B cell (primary cell): ENCODE measurements at regions not wholly inside any gene's neighbourhood (a gene's known extent, or its start where the extent isn't known, plus 50 kb on each side); places are given as distances from the start of the nearest gene placed in this dataset.

Experiments
- ATAC-seq: fragments of 200-7000 bp; cut with Tn5 transposase; one replicate; pipeline ENCODE4 v1.10.0; 2021; ENCODE audit warnings: low read depth, mild to moderate bottlenecking, moderate number of reproducible peaks, moderate library complexity
- CTCF ChIA-PET: fragments of 350-600 bp; sonication (Branson Sonifier 250); formaldehyde crosslinking; loops from one replicate; lab custom pipeline; 2021; ENCODE audit warnings: antibody characterized with exemption, inconsistent platforms; lab: Charles Lee
- POLR2A ChIA-PET: fragments of 350-600 bp; sonication (Branson Sonifier 250); formaldehyde crosslinking; loops from one replicate; lab custom pipeline; 2021; ENCODE audit warnings: antibody characterized with exemption; lab: Charles Lee
- DNase-seq: peaks from one replicate; pipeline ENCODE4 v3.0.0; 2013
- H2AFZ ChIP-seq: 2 replicates; pipeline ENCODE4 v1.6.1; 2012; ENCODE audit warnings: mild to moderate bottlenecking, low read depth, low read length; ENCODE audit not compliant: insufficient read depth, poor library complexity, severe bottlenecking
- H3K27ac ChIP-seq, 2 donors: 1 replicate in 1 of 2; 2 replicates in 1 of 2; pipeline ENCODE4 v1.5.1; 2012 to 2013; ENCODE audit warnings: low read length in 2 of 2, mild to moderate bottlenecking in 2 of 2, moderate library complexity in 1 of 2
- H3K27me3 ChIP-seq, 4 experiments: fragments of 200-600 bp in 1 of 4; sonication (generic) in 1 of 4; replicated peaks in 1 of 4; 1 replicate in 2 of 4; 2 replicates in 2 of 4; pipeline versions ENCODE4 v1.6.1 to v1.7.0; 2013 to 2016; ENCODE audit warnings: low read length in 3 of 4, mild to moderate bottlenecking in 2 of 4, mixed read lengths in 1 of 4, moderate library complexity in 1 of 4; ENCODE audit not compliant: insufficient read depth in 4 of 4, control insufficient read depth in 3 of 4; ENCODE audit errors: control extremely low read depth in 1 of 4
- H3K36me3 ChIP-seq, 2 experiments: replicated peaks in 1 of 2; 1 replicate in 1 of 2; 2 replicates in 1 of 2; pipeline versions ENCODE4 v1.6.1 to v1.7.1; 2013; ENCODE audit warnings: low read length in 1 of 2; ENCODE audit not compliant: insufficient read depth in 2 of 2, control insufficient read depth in 1 of 2; ENCODE audit errors: control extremely low read depth in 1 of 2, extremely low read depth in 1 of 2
- H3K4me1 ChIP-seq, 2 donors: fragments of 200-600 bp in 1 of 2; sonication (generic) in 1 of 2; 1 replicate in 1 of 2; 2 replicates in 1 of 2; pipeline versions ENCODE4 v1.5.1 to v1.6.1; 2013 to 2017; ENCODE audit warnings: low read length in 2 of 2; ENCODE audit not compliant: control insufficient read depth in 2 of 2, insufficient read depth in 2 of 2
- H3K4me2 ChIP-seq: replicated peaks from 2 replicates; pipeline ENCODE3; 2012; ENCODE audit warnings: mild to moderate bottlenecking, low read depth, low read length; ENCODE audit not compliant: poor library complexity, severe bottlenecking
- H3K4me3 ChIP-seq, 5 experiments: fragments of 200-600 bp in 1 of 5; sonication (generic) in 1 of 5; 1 replicate in 3 of 5; 2 replicates in 2 of 5; pipeline versions ENCODE4 v1.5.1 to v1.7.0; 2011 to 2016; ENCODE audit warnings: low read length in 4 of 5, mild to moderate bottlenecking in 4 of 5, low read depth in 2 of 5, control low read depth in 1 of 5, moderate library complexity in 1 of 5; ENCODE audit not compliant: insufficient read depth in 1 of 5; ENCODE audit errors: control extremely low read depth in 1 of 5, extremely low read depth in 1 of 5
- H3K79me2 ChIP-seq: fragments of 200-600 bp; sonication (generic); one replicate; pipeline ENCODE4 v1.6.0; 2016; ENCODE audit warnings: low read length; ENCODE audit not compliant: control insufficient read depth, insufficient read depth
- H3K9ac ChIP-seq: fragments of 200-600 bp; sonication (generic); 2 replicates; pipeline ENCODE4 v1.6.1; 2017; ENCODE audit warnings: mild to moderate bottlenecking, low read length, moderate library complexity
- H3K9me3 ChIP-seq, 3 donors: one replicate each; pipeline versions ENCODE4 v1.6.1 to v1.7.1; 2013; ENCODE audit warnings: low read length in 2 of 3; ENCODE audit not compliant: control insufficient read depth in 2 of 3, insufficient read depth in 1 of 3; ENCODE audit errors: control extremely low read depth in 1 of 3
- H4K20me1 ChIP-seq: 2 replicates; pipeline ENCODE4 v1.6.0; 2012; ENCODE audit warnings: mild to moderate bottlenecking, low read length; ENCODE audit not compliant: insufficient read depth, control insufficient read depth, poor library complexity, severe bottlenecking
- H3K27ac Mint-ChIP-seq: one replicate; pipeline ENCODE4 v1.8.0; 2021; ENCODE audit warnings: mixed read lengths
- H3K27me3 Mint-ChIP-seq: one replicate; pipeline ENCODE4 v1.8.0; 2021; ENCODE audit warnings: mixed read lengths
- H3K4me1 Mint-ChIP-seq: one replicate; pipeline ENCODE4 v1.8.0; 2021; ENCODE audit warnings: mixed read lengths
- H3K4me3 Mint-ChIP-seq: one replicate; pipeline ENCODE4 v1.8.0; 2021; ENCODE audit warnings: mixed read lengths
- H3K9me3 Mint-ChIP-seq: one replicate; pipeline ENCODE4 v1.8.0; 2022; ENCODE audit warnings: mixed read lengths; ENCODE audit not compliant: insufficient read depth
- EZH2 ChIP-seq: IDR thresholded peaks from 2 replicates; pipeline ENCODE4 v1.6.1; 2012; ENCODE audit warnings: borderline replicate concordance, low read depth, mild to moderate bottlenecking, moderate library complexity, low read length; ENCODE audit not compliant: insufficient read depth, poor library complexity, severe bottlenecking
- WGBS: methylation state at CpG from one replicate; pipeline ENCODE4 v1.1.5; 2013; ENCODE audit warnings: missing lambda C conversion rate; ENCODE audit not compliant: insufficient coverage; 5-methylcytosine and 5-hydroxymethylcytosine counted together
- intact Hi-C: fragments of 100-400 bp; cut with micrococcal nuclease; formaldehyde crosslinking; loops from one replicate; pipeline ENCODE4 v1.10.0; 2022
- TF ChIP-seq, protein P1 (sequence below): fragments of 200-600 bp; IDR thresholded peaks from one replicate; pipeline ENCODE4 v1.8.0; 2022; ENCODE audit warnings: antibody characterized with exemption, mild to moderate bottlenecking

DNA sequence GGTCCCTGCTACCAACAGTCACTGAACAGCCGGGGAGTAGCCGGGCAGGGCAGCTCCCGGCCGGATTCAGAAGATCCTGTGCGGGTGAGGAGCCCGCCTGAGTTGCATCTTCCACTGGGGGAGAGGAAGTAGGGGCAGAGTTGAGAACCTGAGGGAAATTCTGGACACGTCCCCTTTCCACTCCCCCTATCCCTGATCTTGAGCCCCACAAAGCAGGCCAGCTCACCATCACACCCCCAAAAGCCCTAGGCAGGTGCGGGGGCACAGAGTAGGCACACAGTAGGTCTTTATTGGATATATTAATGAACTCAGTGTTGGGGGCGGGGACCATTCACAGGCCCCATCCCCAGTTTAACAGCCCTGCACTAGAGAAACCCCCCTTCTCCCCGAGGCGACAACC, 81.9 kb upstream of the UXS1 start:
- Histone ChIP-seq H3K9me3 (no peaks in the 10 kb centered on the region), H3K79me2 (no peaks in the 10 kb centered on the region), H3K27ac (no peak overlapping the region), H3K4me3 (no peak overlapping the region), H3K9ac (no peak overlapping the region), H2AFZ (no peak overlapping the region), H3K36me3 (no peaks in the 10 kb centered on the region), H3K4me1 (no peaks in the 10 kb centered on the region), H3K4me2 (no peak overlapping the region), H3K27me3 (no peaks in the 10 kb centered on the region), H4K20me1 (no peaks in the 10 kb centered on the region)
- ChIA-PET CTCF (no interaction called here), POLR2A (no interaction called here)
- 95% methylated on average over 4 of the region's 11 CpGs for WGBS
- Mint-ChIP-seq H3K9me3 (no peaks in the 10 kb centered on the region), H3K27ac (no peak overlapping the region), H3K4me3 (no peak overlapping the region), H3K27me3 (peaks cover 6% of the 10 kb centered on the region), H3K4me1 (peaks cover 2% of the 10 kb centered on the region)
- DNase-seq (no peak), ATAC-seq (no peak)
- intact Hi-C loops, result no loop called here
- TF ChIP-seq, protein P1, sequence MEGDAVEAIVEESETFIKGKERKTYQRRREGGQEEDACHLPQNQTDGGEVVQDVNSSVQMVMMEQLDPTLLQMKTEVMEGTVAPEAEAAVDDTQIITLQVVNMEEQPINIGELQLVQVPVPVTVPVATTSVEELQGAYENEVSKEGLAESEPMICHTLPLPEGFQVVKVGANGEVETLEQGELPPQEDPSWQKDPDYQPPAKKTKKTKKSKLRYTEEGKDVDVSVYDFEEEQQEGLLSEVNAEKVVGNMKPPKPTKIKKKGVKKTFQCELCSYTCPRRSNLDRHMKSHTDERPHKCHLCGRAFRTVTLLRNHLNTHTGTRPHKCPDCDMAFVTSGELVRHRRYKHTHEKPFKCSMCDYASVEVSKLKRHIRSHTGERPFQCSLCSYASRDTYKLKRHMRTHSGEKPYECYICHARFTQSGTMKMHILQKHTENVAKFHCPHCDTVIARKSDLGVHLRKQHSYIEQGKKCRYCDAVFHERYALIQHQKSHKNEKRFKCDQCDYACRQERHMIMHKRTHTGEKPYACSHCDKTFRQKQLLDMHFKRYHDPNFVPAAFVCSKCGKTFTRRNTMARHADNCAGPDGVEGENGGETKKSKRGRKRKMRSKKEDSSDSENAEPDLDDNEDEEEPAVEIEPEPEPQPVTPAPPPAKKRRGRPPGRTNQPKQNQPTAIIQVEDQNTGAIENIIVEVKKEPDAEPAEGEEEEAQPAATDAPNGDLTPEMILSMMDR, result no peak
- TF ChIP-seq EZH2, result no peak

- Histone ChIP-seq H3K4me1 (peaks cover 5 to 10% of the 10 kb centered on the region in 2 donors), H3K36me3 (no peaks in the 10 kb centered on the region), H3K9ac (no peak overlapping the region), H3K27ac (no peak overlapping the region), H4K20me1 (no peaks in the 10 kb centered on the region), H2AFZ (no peak overlapping the region), H3K9me3 (peaks cover 0 to under 1% (median 0%) of the 10 kb centered on the region in 3 donors), H3K4me2 (no peak overlapping the region), H3K27me3 (no peaks in the 10 kb centered on the region), H3K79me2 (no peaks in the 10 kb centered on the region), H3K4me3 (no peak overlapping the region)
- ChIA-PET CTCF (no interaction called here), POLR2A (no interaction called here)
- TF ChIP-seq EZH2, result no peak
- TF ChIP-seq, protein P1, result no peak
- no peak overlapping the region for H3K4me3 Mint-ChIP-seq
- peaks cover 11% of the 10 kb centered on the region for H3K4me1 Mint-ChIP-seq
- H3K9me3 Mint-ChIP-seq, result no peaks in the 10 kb centered on the region
- ATAC-seq, result no peak
- 94% methylated on average over 4 of the region's 7 CpGs for WGBS
- no peak for DNase-seq
- intact Hi-C loops, result loop anchor here (5.0 kb wide), 1 partner anchor 82 kb away; the partner anchor contains the start of gene UXS1
- H3K27ac Mint-ChIP-seq, result no peak overlapping the region
- H3K27me3 Mint-ChIP-seq, result peaks cover 6% of the 10 kb centered on the region
Measured at GRCh38 chr2:106274668-106275067, 80.6 kb upstream of the UXS1 start.
